ENCODE measurements at regions not wholly inside any gene's neighbourhood (a gene's known extent, or its start where the extent isn't known, plus 50 kb on each side); places are given as distances from the start of the nearest gene placed in this dataset.

DNA sequence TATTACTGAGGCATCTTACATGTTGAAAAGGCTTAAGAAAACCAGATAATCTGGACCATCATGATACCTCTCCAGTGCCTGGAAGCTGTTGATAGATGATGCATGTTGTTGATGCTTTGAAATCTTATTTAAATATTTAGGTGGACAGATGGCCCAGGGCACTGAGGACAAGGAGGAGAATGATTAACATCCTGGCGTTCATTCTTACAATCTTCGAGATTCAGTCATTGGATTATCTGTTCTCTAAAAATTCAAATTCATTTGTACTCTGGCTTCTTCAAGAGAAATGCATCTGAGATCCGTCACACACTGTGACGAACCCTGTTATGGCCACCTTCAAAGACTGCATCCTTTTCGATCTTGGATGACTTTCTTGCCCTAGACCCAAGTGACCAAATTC is 121.3 kb upstream of the IGF1 start:
- no peak for DNase-seq

DNA sequence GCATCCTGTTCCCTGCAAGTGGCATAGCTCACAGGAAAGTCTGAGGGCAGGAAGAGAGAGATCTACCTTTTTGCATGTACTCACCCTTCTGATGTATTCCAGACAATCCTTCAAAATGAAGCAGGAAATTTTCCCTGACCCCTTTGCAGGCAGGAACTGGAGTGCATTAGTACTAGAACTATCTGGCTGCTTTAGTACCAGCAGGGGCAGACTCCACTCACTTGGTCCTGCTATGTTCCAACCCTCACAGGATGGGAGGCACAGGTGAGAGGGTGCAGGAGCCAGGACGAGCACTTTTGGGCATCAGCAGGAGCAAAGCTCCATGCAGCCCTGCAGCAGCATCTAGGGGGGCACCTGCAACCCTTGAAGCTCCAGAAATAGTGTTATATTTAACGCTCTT is 116.3 kb upstream of the IGF1 start:
- DNase-seq, result no peak

DNA sequence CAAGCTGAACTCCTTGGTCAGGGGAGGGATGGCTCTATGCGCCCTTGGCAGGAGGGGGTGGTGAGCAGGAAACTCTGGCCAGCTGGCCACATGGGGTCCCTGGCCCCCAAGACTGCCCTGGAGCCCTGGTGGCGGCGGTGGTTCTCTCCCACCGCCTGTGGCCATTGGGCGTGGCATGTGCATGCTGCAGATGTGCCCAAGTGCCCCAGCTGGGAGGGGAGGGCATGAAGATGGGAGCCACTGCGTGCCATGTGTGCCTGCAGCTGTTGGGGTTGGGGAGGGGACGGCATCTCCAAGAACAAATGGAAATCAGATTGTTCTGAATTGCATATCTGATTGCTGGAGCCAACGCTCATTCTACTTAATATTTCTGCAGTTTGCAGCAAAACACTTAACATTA is 115.7 kb upstream of the IGF1 start:
- no peak for DNase-seq

DNA sequence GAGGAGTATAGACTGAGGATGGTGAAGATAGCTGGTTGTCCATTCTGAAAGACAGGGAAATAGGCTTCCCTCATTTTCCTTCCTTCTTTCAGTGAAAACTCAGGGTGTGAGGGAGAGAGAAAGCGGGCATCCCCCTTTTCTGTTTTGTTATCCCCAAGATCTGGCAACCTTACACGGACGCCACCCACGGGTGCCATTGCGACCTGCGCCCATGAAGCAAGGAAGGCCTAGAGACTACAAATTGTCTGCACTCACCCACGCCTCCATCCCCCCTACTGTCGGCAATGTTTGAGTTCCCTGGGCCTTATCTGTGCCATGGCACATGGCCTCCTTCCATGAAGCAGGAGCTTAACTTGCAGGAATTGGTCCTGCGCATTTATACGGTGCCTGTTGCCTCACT is 115.0 kb upstream of the IGF1 start:
- DNase-seq, result no peak

DNA sequence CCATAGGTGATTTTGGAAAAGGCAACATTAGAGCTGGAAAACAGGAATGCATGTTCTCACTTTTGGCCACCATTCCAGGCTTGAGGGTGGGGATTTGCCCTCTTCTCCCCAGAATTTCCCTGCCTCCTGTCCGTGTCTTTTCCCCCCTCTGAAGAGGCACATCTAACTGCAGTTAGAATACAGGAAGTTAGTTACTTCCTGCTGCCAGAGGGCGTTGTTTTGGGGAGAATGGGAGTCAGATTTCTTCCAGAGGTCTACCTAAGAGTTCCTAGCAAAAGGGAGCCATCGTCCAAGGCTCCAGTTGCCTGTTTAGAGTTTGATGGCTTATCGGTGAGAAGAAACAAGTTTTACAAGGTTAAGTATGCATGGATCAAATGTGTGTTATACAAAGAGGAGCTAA is 112.8 kb upstream of the IGF1 start:
- DNase-seq, result no peak

DNA sequence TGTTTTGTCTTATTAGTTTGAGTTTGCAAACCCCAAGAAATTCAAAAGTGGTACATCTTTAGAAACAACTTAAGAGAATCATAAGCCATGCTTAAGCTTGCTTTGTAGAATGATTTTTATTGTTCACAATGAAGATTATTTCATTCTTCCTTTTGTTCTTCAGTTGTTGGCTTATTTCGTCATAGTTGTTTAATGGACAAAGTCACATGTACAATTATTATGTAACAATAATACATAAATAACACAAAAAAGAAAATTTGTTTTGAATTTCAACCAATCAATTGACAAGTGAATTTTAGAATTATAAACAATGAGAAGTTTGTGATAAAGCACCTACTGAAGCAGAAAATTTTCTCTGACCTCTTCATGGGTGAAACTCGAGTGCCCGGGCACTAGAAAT is 111.8 kb upstream of the IGF1 start:
- DNase-seq, result no peak

DNA sequence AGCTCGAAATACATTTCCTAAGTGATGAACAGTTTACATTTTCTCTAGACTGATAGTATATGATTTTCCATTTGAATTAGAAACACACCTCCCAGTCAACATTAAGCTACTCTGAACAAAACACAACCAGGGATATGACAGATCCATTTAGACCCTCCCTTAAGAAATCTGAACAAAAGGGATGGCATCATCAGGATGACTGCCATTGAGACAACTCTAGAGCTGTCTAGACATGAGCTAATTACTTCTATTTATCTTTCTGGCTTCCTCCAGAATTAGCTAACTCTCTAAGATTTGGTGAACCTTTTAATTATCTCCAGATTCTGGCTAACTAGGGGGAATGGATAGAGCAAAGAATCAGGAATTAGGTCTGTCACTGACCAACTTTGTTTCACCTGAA is 92.9 kb upstream of the IGF1 start:
- DNase-seq, result no peak

DNA sequence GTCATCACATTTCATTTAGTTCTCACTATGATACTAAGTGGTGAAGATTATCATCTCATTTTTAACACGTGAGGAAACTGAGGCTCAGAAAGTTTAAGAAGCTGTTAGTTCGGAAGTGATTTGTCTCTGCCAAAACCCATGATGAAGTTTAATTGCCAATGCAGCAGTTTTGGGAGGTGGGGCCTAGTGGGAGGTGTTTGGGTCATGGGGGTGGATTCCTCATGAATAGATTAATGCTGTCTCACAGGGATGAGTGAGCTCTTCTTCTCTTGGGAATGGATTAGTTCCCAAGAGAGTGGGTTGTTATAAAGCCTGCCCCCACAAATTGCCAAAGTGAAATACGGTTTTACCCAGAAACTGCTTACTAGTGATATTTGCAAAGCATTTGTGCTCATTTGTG is 91.5 kb upstream of the IGF1 start:
- DNase-seq, result peak in 1 of 56 donors; percentile 5

DNA sequence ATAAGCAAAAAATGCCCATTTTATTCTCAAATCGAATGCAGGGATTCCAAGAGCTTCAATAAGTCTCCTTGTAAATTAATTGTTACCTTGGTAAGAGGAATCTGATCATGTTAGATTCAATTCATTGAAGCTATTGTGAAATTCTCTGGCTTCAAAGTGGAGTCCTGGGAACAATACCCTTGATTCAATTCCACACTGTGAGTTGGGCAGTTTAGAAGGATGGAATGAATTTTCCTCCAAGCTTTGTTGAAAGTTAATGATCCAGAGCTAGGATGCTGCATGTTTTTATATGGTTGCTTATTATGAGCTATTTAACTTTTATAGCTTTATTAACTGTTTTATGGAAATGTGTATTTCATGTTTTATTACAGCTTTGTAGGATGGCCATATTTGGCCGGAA is 89.9 kb upstream of the IGF1 start:
- no peak for DNase-seq

DNA sequence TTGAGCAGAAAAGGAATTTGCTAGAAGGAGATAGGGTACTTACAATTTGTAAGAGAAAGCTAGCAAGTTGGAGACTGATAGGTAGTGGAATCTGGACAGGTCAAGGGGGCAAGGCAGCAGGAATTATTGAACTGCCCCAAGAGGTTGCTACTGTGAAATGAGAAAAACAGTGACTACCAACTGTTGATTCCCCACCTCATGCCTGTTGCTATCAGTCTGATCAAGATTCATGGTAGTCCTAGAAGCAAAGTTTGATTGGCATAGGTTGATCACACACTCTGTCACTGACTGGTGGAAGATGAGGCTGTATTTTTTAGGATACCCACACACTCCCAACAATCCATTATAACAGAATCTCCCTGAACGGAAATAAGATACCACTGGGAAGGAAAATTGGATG is 89.4 kb upstream of the IGF1 start:
- DNase-seq, result no peak

DNA sequence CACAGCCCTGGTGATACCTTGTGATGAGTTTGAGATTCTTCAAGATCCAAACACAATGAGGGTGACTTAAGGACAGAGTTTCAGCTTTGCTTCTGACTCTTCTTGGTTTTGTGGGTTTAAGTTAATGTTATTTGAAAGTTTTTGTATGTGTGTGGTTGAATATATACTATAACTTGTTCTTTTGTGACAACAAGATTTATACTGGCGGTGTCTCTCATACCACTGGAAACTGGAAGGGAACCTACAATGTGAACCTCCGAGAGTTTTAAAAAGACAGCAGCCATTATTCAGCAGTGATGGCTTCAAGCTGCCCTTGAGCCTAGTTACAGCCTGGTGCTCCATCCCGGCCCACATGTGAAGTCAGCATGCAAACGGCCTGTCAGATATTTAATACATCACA is 87.9 kb upstream of the IGF1 start:
- no peak for DNase-seq

DNA sequence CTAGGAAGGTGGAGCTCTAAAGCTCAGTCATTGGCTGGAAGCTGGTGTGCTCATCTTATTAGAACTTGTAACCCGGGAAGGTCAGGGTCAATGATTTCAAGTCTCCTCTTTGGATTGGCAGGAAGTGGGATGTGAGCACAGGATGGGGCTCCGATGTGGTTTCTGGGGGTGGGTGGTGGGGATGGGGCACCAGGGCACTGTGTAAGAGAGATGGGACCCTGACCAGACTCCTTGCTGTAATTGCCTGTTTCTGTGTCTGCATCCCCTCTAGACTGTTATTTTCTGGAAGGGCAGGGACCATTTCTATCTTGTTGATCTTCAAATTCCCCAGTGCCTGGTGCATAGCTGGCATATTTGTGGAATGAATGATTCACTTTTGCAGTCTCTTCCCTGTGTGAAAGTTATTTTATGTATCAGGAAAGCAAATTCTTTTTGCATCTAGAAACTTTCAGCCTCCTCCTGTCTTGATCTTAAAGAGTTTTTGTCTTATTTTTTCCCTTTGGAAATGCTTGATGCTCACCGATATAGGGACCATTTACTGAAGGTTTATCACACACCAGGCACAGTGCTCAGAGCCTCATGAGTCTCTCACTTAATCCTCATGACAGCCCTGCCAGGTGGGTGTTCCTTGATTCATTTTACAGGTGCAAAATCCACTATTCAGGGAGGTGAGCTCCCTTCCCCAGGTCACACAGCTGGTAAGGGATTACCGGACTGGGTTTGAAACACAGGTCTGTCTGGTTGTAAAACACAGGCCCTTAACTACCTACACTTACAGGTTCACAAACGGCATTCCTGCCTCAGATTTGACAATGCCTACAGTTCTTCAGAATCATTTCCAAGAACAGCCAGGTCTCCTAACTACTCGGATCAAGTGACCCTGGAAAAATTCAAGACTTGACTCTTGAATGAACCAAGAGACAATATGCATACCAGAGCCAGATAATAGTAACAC is 86.9 kb upstream of the IGF1 start:
- DNase-seq, result no peak

DNA sequence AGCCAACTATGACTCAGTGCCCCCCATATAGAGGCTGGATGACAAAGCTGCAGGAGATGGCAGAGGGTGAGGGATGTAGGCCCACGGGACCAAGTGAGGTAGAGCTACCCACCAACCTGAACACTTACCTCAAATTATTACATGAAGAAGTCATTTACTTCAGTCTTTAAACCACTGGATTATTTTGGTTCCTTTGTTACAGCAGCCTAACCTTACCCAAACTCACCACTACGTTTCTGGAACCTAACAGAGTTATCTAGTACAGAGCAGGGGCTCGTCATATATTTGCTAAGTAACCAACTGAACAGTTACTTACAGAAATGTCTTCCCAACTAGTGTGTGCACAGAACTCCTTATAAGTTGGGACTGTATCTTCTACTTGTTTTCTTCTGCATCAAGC is 85.2 kb upstream of the IGF1 start:
- no peak for DNase-seq

DNA sequence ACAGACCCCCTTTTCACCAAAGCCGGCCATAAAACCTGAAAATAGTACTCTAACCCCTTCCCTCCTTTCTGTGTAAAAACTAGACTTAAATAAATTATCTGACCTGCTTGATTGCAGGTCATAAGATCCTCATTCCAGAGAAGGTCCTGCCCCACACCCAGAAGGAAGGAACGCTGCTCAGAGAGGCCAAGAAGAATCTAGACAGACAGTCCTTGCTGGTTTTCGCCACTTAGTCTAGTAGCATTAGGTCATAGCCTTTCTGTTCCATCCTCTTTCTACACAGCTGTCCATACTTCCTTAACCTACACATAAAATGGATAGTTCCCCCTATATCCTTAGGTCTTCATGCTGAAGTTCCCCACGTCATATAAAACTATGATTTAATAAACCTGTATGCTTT is 83.7 kb upstream of the IGF1 start:
- DNase-seq, result no peak

DNA sequence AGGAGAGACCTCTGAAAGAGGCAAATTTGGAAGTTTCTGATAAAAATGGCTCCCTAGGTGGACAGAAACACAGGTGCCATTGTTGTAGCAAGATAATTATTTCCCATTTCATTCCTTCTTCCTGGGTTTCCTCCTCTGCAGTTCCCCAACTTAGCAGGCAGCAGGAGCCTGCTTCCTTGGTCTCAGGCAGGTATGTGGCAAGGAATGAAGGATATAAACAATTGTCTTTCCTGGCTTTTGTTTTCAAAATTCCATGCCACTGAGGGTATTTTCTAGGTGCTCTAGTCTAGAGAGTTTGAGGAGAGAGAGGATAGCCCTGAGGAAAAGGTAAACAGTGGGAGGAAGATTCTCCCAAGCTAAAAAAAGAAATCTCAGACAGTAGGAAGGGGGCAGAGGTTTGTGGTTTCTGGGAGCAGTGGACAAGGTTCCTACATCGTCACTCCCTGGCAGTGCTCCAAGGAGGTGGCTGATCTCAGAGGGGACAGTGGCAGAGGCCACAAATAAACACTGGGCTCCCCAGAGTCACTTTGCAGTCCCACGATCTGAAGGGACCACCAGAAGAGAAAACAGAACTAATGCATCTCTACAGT is 82.6 kb upstream of the IGF1 start:
- DNase-seq, result no peak

DNA sequence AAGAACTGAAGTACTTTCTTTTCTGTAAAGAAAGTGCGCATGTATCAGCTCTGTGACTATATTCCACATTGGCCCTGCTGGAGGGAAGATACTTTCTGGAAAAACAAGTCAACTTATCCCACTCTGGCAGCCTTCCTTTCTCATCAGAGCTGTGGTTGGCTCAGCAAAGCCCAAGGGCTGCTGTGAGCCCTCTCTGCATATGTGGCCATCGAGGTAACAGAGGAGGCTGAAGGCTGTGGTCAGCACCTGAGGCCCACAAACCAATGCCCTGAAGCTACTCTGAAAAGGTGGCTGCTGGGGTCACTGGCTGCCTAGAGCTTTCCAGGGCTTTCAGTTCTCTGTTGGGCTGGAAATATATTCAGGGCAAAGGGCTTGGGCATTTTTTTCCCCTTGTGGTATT is 70.8 kb upstream of the IGF1 start:
- no peak for DNase-seq

DNA sequence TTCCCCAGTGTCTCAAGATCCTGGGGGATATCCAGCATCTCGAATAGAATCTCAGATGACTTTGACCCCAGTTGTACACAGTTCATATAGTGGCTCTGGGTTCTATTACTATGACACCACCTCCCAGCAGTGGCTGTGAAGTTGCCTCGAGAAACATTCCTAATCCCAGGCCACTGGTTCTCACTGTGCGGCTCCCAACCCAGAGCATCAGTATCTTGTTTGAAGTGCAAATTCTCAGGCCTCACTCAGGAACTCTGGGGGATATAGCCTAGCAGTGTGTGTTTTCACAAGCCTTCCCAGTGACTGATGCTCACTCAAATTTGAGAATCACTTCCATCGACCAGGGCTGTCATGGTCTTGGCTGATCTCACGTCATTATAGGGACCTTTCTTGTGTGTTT is 69.3 kb upstream of the IGF1 start:
- no peak for DNase-seq

DNA sequence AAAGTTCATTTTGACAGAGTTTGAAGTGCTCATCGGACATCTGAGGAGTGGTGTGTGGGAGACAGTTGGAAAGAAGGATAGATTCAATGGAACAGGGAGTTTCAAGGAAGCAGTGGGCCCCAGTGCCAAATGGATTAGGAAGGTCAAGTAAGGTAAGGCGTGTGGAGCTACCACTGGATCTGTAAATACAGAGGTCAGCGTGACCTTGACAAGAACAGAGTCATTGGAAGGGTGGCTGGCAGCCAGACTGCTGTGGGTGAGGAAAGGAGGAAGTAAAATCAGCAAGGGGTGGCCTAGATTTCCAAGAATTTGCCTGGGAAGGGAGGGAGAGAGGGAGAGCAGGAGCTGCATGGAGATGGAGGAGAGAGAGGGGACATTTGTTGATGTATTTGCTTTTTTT is 68.2 kb upstream of the IGF1 start:
- DNase-seq, result no peak

DNA sequence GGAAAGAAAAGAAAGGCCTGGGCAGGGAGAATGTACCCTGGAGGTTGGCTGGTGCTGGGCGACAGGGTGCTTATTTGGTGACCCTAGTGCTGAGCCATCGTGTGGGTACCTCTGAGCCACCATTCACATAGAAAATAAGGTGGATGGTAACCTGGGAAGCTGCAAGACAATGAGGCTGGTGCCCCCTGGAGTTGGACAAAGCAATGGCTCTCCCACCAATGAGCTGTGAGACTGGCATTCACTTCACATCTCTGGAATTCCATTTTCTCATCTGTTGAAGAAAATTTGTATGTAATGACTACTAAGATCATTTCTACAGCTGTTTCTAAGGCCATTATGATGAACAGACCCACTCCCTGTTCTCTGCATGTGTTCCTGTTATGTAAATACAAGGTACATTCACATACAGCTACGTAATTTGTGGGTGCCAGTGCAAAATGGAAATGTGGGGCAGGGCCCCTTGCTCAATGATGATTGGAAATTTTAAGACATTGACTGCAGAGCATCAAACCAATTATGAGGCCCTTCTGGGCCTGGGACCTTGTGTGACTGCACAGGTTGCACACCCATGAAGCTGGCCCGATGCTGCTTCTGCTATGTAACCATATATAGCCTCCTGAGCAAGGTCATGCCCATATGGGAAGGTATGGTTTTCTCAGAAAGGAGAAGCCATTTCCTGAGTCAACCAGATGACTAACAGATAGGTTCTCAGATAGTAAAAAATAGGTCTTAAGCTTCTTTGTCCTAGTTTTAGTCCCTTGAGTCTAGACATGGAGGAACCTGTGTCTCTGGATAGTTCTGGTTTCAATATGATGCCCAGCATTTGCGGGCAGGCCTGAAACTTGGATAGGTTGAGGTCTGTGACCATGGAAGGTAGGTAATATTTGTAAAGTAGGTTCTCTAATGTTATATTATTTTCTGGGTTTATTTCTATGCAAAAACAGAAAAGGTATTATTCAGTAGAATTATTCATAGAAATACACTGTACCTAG is 63.4 kb upstream of the IGF1 start:
- no peak for DNase-seq

DNA sequence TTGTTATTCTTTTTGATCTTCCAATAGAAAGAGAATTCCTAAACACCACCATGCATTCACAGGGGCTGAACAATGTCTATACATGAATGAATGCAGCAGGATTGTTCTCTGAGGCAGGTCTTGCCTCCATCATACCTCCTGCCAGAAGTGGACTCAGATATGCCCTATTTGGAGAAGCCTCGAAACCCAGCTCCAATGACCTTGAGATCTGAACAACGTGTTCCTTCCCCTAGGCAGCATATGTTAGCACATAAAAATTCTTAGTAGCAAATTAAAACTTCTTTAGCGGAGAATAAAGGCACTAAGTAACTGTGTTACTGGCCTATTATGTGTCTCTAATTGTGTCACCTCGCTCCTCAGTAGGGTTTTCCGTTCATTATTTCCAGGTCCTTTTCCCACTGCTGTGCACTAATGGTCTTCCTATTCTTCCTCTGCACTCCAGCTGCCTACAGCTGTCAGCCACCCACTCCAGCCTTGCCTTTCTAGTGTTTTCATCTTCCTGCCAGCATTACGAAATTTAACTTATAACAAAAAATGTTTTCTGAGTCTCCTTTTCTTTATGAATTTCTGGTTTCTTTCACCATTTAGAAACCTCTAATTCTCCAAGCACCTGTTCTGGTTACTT is 62.6 kb upstream of the IGF1 start:
- no peak for DNase-seq

DNA sequence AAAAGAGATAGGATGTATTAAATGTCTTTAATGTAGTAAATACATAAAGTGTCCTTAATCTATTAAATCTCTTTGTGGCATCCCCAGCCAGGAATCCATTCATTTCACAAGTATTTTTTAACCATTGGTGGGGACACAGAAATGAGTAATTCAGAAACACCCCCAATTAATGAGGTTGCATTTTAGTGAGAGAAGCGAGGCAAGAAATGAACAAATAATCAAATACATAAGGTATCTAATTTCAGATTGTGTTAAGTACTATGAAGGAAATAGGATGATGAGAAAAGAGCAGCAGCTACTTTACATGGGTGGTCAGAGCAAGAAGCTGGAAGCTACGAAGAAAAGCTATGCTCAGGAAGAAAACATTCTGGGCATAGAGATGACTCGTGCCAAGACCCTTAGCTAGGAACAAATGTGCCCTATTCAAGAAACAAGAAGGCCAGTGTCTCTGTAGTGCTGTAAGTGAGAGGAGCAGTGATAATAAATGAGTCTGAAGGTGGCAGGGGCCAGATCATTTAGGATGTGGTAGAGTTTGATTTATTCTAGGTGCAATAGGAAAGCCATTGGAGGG is 60.5 kb upstream of the IGF1 start:
- no peak for DNase-seq

Measured in amygdala (tissue), 56 donors.